Ishikawa (cell line): ENCODE measurements at regions not wholly inside any gene's neighbourhood (a gene's known extent, or its start where the extent isn't known, plus 50 kb on each side); places are given as distances from the start of the nearest gene placed in this dataset.

Source experiments
- CEBPB ChIP-seq: IDR thresholded peaks from 2 replicates; pipeline ENCODE4 v1.6.1; 2012
- CREB1 ChIP-seq: IDR thresholded peaks from 2 replicates; pipeline ENCODE4 v1.6.1; 2012; ENCODE audit warnings: low read depth
- EGR1 ChIP-seq: IDR thresholded peaks from 2 replicates; pipeline ENCODE4 v1.6.1; 2012
- EP300 ChIP-seq: IDR thresholded peaks from 2 replicates; pipeline ENCODE4 v1.6.1; 2012; ENCODE audit warnings: borderline replicate concordance
- FOXM1 ChIP-seq: IDR thresholded peaks from 2 replicates; pipeline ENCODE4 v1.6.1; 2012; ENCODE audit warnings: low read depth, borderline replicate concordance
- MAX ChIP-seq: IDR thresholded peaks from 2 replicates; pipeline ENCODE4 v1.6.1; 2012
- NFIC ChIP-seq: IDR thresholded peaks from 2 replicates; pipeline ENCODE4 v1.6.1; 2012
- RAD21 ChIP-seq: IDR thresholded peaks from 2 replicates; pipeline ENCODE4 v1.6.1; 2012; ENCODE audit warnings: low read depth
- TAF1 ChIP-seq: IDR thresholded peaks from 2 replicates; pipeline ENCODE4 v1.6.1; 2012; ENCODE audit warnings: low read depth, mild to moderate bottlenecking
- TCF12 ChIP-seq: IDR thresholded peaks from 2 replicates; pipeline ENCODE4 v1.6.1; 2012; ENCODE audit warnings: low read depth
- TEAD4 ChIP-seq: IDR thresholded peaks from 2 replicates; pipeline ENCODE4 v1.6.1; 2012
- YY1 ChIP-seq: IDR thresholded peaks from 2 replicates; pipeline ENCODE4 v1.6.1; 2012; ENCODE audit warnings: low read depth
- ZBTB7A ChIP-seq: IDR thresholded peaks from 2 replicates; pipeline ENCODE4 v1.6.1; 2012; ENCODE audit warnings: low read depth
- TF ChIP-seq, protein P1 (sequence below): IDR thresholded peaks from 2 replicates; pipeline ENCODE4 v1.6.1; 2012; ENCODE audit warnings: low read depth, mild to moderate bottlenecking
- TF ChIP-seq, protein P2 (sequence below): IDR thresholded peaks from 2 replicates; pipeline ENCODE4 v1.6.1; 2012

DNA sequence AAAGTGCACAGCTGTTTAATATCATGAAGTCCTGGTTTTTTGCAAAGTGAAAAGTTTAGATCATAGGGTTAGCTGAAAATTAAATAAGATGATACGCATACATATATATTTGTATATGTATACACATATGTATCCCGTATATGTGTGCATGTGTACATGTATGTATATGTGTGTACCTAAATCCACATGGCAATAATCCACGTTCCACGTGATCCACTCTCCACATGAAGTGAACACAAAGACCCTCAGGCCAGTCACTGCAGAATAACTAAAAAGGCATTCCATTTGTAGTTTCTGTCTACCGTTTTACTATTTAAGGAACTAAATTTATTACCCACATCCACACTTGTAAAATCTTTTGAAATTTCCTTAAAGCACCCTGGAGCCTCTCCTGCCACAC is 294.9 kb downstream of the FOXA2 start:
- TF ChIP-seq EP300 (no peak), MAX (no peak), TEAD4 (no peak), FOXM1 (no peak), EGR1 (no peak), CREB1 (no peak), RAD21 (no peak), YY1 (no peak), TAF1 (no peak), TCF12 (no peak), NFIC (no peak), CEBPB (no peak), ZBTB7A (no peak)
- TF ChIP-seq, protein P1, sequence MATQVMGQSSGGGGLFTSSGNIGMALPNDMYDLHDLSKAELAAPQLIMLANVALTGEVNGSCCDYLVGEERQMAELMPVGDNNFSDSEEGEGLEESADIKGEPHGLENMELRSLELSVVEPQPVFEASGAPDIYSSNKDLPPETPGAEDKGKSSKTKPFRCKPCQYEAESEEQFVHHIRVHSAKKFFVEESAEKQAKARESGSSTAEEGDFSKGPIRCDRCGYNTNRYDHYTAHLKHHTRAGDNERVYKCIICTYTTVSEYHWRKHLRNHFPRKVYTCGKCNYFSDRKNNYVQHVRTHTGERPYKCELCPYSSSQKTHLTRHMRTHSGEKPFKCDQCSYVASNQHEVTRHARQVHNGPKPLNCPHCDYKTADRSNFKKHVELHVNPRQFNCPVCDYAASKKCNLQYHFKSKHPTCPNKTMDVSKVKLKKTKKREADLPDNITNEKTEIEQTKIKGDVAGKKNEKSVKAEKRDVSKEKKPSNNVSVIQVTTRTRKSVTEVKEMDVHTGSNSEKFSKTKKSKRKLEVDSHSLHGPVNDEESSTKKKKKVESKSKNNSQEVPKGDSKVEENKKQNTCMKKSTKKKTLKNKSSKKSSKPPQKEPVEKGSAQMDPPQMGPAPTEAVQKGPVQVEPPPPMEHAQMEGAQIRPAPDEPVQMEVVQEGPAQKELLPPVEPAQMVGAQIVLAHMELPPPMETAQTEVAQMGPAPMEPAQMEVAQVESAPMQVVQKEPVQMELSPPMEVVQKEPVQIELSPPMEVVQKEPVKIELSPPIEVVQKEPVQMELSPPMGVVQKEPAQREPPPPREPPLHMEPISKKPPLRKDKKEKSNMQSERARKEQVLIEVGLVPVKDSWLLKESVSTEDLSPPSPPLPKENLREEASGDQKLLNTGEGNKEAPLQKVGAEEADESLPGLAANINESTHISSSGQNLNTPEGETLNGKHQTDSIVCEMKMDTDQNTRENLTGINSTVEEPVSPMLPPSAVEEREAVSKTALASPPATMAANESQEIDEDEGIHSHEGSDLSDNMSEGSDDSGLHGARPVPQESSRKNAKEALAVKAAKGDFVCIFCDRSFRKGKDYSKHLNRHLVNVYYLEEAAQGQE = no peak
- TF ChIP-seq, protein P2, sequence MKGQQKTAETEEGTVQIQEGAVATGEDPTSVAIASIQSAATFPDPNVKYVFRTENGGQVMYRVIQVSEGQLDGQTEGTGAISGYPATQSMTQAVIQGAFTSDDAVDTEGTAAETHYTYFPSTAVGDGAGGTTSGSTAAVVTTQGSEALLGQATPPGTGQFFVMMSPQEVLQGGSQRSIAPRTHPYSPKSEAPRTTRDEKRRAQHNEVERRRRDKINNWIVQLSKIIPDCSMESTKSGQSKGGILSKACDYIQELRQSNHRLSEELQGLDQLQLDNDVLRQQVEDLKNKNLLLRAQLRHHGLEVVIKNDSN = no peak

DNA sequence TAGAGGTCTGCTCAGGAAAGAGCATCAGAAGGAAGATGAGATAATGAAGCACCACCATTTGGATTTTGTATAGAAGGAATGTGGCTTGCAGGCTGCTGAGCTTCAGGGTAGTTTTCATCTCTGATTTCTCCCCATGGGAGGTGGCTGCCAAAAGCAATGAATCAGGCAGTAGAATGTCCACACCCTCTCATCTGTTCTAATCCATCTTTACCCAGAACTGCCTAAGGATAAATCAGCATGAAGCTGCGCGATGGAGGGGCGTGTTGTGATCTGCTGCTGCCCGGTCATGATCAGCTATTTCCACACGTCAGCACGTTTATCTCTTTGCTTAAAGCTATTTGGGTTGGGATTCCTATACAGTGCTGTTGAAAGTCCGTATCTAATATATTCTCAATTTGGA is 295.4 kb downstream of the FOXA2 start:
- TF ChIP-seq TCF12 (no peak), NFIC (no peak), EP300 (no peak)
- TF ChIP-seq, protein P2 = no peak

DNA sequence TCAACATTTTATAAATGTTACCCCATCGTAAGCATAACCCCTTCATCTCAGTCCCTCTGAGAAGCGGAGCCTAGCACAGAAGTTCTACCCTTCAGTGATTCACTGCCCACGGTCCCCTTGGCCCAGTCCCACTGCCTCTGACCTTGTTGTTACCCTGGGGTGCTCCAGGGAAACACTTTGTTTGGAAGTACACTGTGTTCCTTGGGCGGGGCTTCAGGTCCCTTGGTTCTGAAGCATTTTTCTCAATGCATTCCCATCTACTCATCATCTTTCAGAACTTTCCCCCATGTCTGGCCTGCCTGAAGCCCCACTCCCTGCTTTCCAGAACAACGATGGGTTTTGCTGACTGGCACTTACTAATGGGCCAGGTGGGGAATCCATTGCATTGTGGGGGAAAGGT is 296.2 kb downstream of the FOXA2 start:
- TF ChIP-seq TAF1 = no peak
- no peak for TF ChIP-seq CEBPB
- no peak for TF ChIP-seq FOXM1
- TF ChIP-seq EGR1 = no peak
- TF ChIP-seq NFIC = no peak
- TF ChIP-seq ZBTB7A = no peak
- TF ChIP-seq CREB1 = no peak
- TF ChIP-seq MAX = no peak
- no peak for TF ChIP-seq RAD21
- no peak for TF ChIP-seq EP300

GRCh38 chr20:22285555-22285954 is 298.8 kb downstream of the FOXA2 start:
- TF ChIP-seq CEBPB (no peak), NFIC (no peak), MAX (no peak), RAD21 (no peak), TEAD4 (no peak), FOXM1 (no peak)
- TF ChIP-seq, protein P1 = no peak

GRCh38 chr20:22282696-22283095 is 301.7 kb downstream of the FOXA2 start:
- TF ChIP-seq, protein P2 = no peak
- TF ChIP-seq CEBPB (no peak), YY1 (no peak), FOXM1 (no peak)

DNA sequence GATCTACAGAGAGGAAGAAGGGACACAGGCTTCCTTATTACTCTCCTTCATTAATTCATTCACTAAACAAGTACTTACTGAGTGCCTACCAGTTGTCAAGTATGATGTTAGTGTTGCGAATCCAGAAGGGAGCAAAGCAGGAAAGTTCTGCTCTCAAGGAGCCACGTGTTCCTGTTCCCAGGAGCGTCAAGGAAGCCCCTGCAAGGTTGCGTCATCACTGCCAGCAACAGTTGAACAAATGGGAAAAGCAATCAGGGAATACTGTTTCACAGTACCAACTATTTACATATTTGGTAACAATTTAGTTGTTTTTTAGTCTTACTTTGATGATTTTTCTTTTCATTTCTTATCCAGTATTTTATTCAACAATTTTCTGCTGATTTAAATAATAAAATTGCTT is 310.0 kb downstream of the FOXA2 start:
- TF ChIP-seq CREB1 (no peak), YY1 (no peak), NFIC (no peak), TCF12 (no peak), EGR1 (no peak), CEBPB (no peak), TAF1 (no peak), RAD21 (no peak), FOXM1 (no peak), MAX (no peak), ZBTB7A (no peak), TEAD4 (no peak)
- TF ChIP-seq, protein P1 = no peak
- TF ChIP-seq, protein P2 = no peak
